Suppressor macrophage (primary cell): ENCODE measurements at regions not wholly inside any gene's neighbourhood (a gene's known extent, or its start where the extent isn't known, plus 50 kb on each side); places are given as distances from the start of the nearest gene placed in this dataset.

ENCODE experiments used
- DNase-seq, 4 experiments: peaks; one replicate each; pipeline ENCODE4 v3.0.0-alpha.2; 2020 to 2022

DNA sequence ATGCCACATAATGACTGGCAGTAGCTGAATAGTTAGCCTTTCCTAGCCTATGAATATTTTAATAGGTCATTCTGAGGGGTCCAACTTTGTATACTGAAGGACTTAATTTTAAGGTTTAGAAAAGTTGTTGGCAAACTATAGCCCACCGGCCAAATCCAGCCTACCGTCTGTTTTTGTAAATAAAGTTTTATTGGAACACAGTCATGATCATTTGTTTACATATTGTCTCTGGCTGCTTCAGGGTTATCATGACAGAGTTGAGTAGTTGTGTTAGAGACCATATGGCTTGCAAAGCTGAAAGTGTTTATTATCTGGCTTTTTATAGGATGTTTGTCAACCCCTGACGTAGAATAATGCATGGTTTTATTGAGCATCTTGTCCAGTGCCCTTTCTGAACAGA is 73.4 kb downstream of the NTMT2 start:
- DNase-seq, result no peak

DNA sequence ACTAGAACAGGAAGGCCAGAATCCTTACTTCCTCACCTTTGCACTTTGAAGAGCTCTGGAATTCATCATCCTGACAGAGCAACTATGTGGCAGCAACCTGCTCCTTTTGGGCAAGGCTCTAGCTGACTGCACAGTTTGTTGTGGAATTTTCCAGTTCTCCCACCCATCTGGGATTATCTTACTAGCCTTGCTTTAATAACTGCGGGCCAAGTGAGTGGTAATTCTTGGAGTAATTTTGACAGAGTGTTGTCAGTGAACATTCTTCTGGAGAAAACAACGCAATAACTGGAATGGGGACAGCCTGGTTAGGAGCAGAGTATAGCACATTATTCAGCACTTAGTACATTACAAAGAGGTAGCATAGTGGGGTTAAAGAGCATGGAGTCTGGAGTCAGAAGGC is 75.3 kb downstream of the NTMT2 start:
- no peak for DNase-seq

DNA sequence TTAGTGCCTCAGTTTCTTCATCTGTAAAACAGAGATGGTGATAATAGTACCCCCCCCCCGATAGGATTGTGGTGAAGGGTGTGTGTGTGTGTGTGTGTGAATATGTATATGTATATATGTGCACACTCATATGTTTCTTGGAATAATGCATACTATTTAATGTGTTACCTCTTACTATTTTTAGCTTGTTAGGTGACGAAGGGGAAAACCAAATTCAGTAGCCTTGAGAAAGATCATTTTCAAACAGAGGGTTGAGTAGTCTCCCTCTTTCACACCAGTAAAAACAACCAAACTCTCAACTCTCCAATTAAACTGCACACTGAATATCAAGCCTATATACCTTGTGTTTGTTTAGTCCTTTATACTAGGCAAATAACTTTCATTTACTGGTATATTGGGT is 75.7 kb downstream of the NTMT2 start:
- no peak for DNase-seq

DNA sequence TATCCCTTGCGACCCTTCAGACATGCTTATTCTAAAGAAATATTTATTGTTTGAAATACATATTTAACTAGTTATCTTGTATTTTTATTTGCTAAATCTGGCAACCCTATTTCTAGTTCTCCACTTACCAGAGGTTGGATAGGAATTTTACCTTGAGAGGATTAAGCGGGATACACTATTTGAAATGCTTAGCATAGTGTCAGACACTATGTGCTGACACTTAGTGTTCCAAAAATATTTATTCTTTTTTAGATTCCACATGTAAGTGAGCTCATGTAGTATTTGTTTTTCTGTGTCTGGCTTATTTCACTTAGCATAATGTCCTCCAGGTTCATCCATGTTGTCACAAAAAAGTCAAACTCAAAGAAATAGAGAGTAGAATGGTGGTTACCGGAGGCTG is 78.7 kb downstream of the NTMT2 start:
- no peak for DNase-seq

DNA sequence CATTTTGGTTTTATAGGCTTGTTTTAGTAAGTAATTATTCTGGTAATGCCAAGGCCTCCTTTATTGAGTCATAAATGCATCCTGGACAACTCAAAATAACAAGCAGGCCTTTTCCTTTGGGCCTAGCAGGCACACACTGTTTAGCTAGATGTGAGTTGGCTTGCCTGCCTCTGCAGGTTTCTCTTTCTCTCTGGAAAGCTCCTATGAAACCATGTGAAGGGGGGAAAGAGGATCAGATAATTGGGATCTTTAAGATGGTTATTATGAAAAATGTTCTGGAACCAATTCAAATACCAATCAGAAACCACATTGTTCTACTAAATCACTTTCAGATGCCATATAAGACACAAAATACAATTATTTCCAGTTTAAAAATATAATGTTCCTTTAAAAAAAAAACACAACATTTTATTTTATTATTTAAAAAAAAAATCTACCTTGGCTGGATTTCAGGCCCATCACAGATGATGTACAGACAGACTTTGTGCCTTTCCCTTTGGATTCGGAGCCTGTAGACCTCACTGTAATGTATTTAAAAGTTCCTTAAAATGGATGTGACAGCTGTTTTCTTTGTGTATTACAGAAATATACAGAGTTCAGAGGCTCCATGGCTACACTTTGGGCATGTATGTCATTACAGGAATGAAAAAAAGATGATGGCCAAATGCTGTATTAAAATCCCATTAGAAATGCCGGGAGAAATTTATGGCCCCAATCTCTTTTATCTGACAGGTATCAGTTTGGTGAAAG is 80.2 kb downstream of the NTMT2 start:
- DNase-seq, result no peak

GRCh38 chr1:170226767-170227166 is 81.0 kb downstream of the NTMT2 start:
- DNase-seq, result no peak

DNA sequence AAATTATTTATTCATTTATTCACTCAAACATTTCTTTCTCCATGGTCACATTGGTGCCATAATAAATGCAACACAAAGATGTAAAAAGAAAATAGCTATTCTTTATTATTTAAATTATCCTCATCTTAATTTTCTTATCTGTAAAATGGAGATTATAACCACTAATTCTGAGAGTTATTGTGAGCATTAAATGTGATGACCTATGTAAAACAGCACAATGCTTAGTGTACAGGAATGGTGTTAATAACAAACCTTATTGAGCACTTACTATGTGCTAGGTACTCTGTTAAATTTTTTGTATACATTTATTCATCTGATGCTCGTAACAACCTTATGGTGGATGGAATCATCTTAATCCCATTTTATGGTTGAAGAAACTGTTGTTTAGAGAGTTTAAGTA is 84.6 kb downstream of the NTMT2 start:
- no peak for DNase-seq

DNA sequence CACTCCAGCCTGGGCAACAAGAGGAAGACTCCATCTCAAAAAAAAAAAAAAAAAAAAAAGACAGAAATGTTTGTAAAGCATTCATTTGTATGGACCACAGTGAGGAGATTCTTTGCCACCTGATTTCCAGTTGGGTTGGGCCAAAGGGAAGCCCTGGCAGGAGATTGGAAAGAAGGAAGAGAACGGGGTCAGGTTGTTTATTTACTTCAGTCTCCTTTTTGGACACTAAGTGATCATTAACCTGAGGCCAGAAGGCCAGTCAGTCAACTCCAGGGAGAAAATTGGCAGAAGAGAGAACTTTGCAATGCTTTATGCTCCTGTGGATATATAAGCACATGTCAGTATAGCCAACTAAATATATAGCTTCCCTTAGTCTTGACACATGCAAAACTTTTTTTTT is 85.9 kb downstream of the NTMT2 start:
- no peak for DNase-seq

DNA sequence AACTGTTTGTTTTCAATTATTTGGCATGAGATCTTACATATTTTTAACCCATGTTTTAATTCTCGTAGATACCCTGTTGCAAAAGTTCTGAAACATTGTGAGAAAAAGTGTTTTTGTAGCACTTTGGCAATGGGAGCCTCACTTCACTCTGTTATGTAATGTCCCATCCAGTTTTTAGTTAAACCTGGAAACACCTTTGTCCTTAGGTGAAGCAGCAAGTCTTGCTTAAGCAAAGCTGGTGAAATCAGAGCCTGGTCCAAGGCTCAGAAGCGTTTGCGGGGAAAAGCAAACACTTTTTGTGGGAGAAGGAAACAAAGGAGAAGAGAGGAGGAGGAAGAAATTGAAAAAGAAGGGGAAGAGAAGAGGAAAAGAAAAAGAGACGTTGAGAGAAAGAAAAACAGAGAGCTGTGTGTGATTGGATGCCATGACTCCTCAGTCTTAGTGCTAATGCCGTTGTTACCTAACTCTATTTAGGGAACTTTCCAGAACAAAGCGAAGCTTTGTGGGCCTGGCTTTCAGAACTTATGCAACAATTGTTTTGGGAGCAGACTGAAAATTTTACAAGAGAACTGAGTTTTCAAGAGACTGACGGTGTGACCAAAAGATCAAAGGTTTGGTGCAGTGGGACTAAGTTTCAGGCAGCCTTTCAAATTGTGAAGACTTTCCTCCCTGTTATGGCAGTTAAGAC is 93.1 kb downstream of the NTMT2 start:
- DNase-seq, result no peak

GRCh38 chr1:170239445-170239844 is 93.7 kb downstream of the NTMT2 start:
- DNase-seq, result no peak

DNA sequence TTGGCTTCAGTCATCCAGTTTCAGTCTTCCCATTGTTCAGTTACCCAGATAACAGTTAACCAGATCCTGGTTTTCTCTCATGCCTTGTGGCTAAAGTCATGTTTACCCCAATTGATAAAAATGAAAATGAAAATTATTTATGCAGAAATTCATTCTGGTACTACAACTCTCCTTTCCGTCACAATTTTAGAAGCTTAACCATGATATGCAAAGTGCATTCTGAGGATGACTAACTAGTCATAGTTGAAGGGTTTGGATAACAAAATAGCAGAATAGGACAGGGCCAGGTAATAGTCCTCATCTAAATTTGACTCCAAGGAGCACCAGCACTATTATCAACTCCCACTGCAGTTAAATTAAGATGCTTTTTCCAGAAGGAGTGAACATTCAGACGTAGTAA is 94.7 kb downstream of the NTMT2 start:
- no peak for DNase-seq

GRCh38 chr1:170241266-170241851 is 95.6 kb downstream of the NTMT2 start:
- DNase-seq, result no peak

DNA sequence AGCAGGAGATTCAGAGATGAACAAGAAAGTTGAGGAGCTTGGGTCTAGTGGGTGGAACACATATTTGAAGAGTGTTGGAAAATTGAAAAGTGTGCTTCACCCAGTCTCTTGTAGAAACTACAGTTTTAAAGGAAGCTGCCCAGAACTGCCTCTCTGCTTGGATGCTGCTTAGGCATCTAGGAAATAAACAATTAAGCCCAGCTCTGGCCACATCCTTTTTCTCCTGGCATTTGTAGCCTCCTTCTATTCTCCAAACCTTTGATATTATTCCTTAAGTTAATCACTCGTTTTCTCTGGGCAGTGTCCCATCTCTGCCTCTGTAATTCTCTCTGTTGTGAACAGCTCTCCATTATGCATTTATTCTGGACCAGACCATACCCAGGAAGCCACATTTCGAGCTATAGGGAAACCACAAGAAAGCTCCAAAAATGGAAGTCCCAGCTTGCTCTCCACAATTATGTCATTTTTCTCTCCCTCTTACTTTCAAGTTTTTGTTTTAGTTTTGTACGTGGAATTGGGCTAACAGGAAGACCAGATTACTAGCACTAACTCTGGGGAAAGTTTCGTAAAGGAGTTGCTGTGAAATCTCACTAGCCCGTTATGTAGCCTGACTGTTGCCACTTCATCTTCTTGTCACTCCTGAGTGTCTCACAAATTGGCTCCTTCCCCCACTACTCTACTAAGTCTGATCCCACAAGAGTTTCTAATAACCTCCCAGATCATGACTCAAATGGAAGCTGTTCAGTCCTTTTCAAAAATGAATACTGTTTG is 102.2 kb downstream of the NTMT2 start:
- DNase-seq, result no peak

DNA sequence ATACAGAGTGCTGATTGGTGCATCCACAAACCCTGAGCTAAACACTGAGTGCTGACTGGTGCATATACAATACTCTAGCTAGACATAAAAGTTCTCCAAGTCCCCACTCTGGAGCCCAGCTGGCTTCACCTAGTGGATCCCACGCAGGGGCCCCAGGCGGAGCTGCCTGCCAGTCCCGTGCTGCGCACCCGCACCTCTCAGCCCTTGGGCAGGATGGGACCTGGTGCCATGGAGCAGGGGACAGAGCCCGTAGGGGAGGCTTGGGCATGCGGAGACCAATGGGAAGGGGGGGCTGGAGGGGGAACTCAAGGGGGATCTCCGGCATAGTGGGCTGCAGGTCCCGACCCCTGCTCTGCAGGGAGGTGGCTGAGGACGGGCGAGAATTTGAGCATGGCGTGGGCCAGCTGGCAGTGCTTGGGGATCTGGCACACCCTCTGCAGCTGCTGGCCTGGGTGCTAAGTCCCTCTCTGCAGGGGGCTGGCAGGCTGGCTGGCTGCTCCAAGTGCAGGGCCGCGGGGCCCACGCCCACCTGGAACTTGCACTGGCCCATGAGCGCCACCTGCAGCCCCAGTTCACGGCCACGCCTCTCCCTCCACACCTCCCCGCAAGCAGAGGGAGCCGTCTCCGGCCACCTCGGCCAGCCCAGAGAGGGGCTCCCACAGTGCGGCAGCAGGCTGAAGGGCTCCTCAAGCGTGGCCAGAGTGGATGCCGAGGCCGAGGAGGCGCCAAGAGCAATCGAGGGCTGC is 104.9 kb downstream of the NTMT2 start:
- no peak for DNase-seq

GRCh38 chr1:170252851-170253579 is 107.3 kb downstream of the NTMT2 start:
- no peak for DNase-seq

DNA sequence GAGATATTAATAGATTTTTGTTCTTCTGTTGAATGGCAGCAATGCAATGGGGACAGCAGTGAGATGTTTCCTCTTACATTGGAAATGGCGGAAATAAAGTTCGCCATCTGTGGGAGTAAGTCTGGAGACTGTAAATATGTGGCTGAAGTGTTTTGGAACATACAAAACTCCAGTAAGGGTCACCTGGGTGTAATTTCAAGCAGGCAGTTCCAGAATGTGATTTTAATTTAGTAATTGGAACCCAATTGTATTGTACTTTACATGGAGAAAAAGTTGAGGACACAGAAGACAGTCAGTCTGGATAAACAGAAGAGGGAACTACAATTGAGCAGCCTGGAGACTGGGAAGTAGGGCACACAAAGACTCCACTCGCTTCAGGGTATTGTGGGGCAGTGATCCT is 108.6 kb downstream of the NTMT2 start:
- DNase-seq, result no peak

DNA sequence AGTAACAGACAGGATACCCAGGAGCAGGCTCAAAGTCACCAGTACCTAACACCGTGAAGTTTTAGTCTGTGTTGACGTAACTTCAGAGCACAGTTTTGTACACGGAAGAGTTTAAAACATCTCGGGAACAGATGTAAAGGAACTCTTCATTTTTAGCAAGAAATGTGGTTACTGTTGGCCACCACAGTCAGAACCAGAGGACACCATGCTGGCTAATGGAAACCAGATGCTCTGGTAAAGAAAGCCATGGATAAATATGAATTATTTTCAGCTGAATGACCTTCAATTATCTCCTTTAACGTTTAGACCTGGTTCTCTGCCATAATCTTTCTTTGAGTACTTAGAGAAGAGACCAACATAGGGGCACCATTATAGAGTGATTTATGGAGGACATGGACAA is 115.9 kb downstream of the NTMT2 start:
- DNase-seq, result no peak

- no peak for DNase-seq
Observed at GRCh38 chr1:170262276-170262939, 116.6 kb downstream of the NTMT2 start.

- no peak for DNase-seq
Observed at GRCh38 chr1:170265234-170265633, 119.5 kb downstream of the NTMT2 start.

DNA sequence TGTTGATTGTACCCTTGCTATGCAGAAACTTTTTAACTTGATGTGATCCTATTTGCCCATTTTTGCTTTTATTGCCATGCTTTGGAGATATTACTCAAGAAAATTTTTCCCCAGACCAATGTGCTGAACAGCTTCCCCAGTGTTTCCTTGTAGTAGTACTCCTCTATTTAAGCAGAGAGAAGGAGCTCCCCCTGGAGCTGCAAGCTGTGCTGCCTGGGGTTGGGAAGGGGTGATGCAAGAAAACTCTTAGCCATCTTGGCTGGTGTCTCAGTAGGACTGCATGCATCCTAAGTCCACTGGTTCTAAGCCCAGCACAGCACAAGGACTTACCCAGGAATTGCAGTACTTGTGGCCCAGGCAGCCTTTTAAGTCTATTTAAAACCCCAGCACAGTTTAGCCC is 121.6 kb downstream of the NTMT2 start:
- no peak for DNase-seq

- DNase-seq, result no peak
Observed at GRCh38 chr1:170271430-170272161, 125.8 kb downstream of the NTMT2 start.
